ENCODE measurements at regions not wholly inside any gene's neighbourhood (a gene's known extent, or its start where the extent isn't known, plus 50 kb on each side); places are given as distances from the start of the nearest gene placed in this dataset.

GRCh38 chr3:137947117-137947516 is 62.8 kb upstream of the CLDN18 start:
- DNase-seq (ENCODE audit: missing footprints) (no peak), ATAC-seq (no peak)
- intact Hi-C loops (cut with DNase I) = loop anchor here (5.0 to 10.0 kb wide), 2 partner anchors 842 to 915 kb away; no protein-coding TSS in a partner anchor

- ATAC-seq (no peak), DNase-seq (ENCODE audit: missing footprints) (no peak)
Observed at GRCh38 chr3:137948400-137949072, 61.4 kb upstream of the CLDN18 start.

GRCh38 chr3:137958636-137959035 is 51.3 kb upstream of the CLDN18 start:
- ATAC-seq (no peak), DNase-seq (ENCODE audit: missing footprints) (no peak)
- intact Hi-C loops (cut with DNase I) = no loop called here

More at GRCh38 chr3:137948400-137949072, 61.4 kb upstream of the CLDN18 start:
- intact Hi-C loops (cut with DNase I) = loop anchor here (5.0 to 10.0 kb wide), 2 partner anchors 844 to 916 kb away; no protein-coding TSS in a partner anchor

All from Right ventricle myocardium inferior (tissue), 1 donor.